T-helper 1 cell treated with Interleukin-12 subunit alpha and Interleukin-12 subunit beta and Interleukin-4 antibody, amounts not matched to agents 30 μg/mL and 1 μg/mL, for 36 hours (primary cell): ENCODE measurements at regions not wholly inside any gene's neighbourhood (a gene's known extent, or its start where the extent isn't known, plus 50 kb on each side); places are given as distances from the start of the nearest gene placed in this dataset.
"Not testable (repeated sequence)": the region's sequence is repeated elsewhere in the genome, so short reads cannot be mapped to it uniquely, and the experiment has no call there.

Experiments used
- H3K27ac Mint-ChIP-seq: one replicate; pipeline ENCODE4 v1.8.0; 2021; ENCODE audit warnings: mild to moderate bottlenecking, mixed read lengths
- H3K27me3 Mint-ChIP-seq: one replicate; pipeline ENCODE4 v1.8.0; 2021; ENCODE audit warnings: low read depth, mixed read lengths
- H3K36me3 Mint-ChIP-seq: one replicate; pipeline ENCODE4 v1.8.0; 2021; ENCODE audit warnings: low read depth, mixed read lengths
- H3K4me1 Mint-ChIP-seq: one replicate; pipeline ENCODE4 v1.8.0; 2021; ENCODE audit warnings: low read depth, mixed read lengths
- H3K4me3 Mint-ChIP-seq: one replicate; pipeline ENCODE4 v1.8.0; 2021; ENCODE audit warnings: mild to moderate bottlenecking, moderate library complexity, mixed read lengths
- H3K9me3 Mint-ChIP-seq: one replicate; pipeline ENCODE4 v1.8.0; 2021; ENCODE audit warnings: mixed read lengths

GRCh38 chr22:47422736-47423135 lies 660.3 kb downstream of the TBC1D22A start:
- Mint-ChIP-seq H3K4me1 (no peaks in the 10 kb centered on the region), H3K36me3 (no peaks in the 10 kb centered on the region), H3K4me3 (no peak overlapping the region), H3K9me3 (no peaks in the 10 kb centered on the region), H3K27ac (no peak overlapping the region), H3K27me3 (no peaks in the 10 kb centered on the region)

- Mint-ChIP-seq H3K4me1 (no peaks in the 10 kb centered on the region), H3K9me3 (no peaks in the 10 kb centered on the region), H3K36me3 (no peaks in the 10 kb centered on the region), H3K27me3 (no peaks in the 10 kb centered on the region), H3K27ac (no peak overlapping the region), H3K4me3 (no peak overlapping the region)
Measured at GRCh38 chr22:47421846-47422245, 659.4 kb downstream of the TBC1D22A start.

- H3K9me3 Mint-ChIP-seq, result no peaks in the 10 kb centered on the region
- no peak overlapping the region for H3K27ac Mint-ChIP-seq
- no peaks in the 10 kb centered on the region for H3K4me1 Mint-ChIP-seq
- no peaks in the 10 kb centered on the region for H3K36me3 Mint-ChIP-seq
- no peaks in the 10 kb centered on the region for H3K27me3 Mint-ChIP-seq
- H3K4me3 Mint-ChIP-seq, result no peak overlapping the region
Measured at GRCh38 chr22:47420211-47420610, 657.8 kb downstream of the TBC1D22A start.

- Mint-ChIP-seq H3K4me3 (no peak overlapping the region), H3K27ac (no peak overlapping the region), H3K27me3 (no peaks in the 10 kb centered on the region), H3K4me1 (no peaks in the 10 kb centered on the region), H3K9me3 (no peaks in the 10 kb centered on the region), H3K36me3 (no peaks in the 10 kb centered on the region)
Measured at GRCh38 chr22:47419239-47419638, 656.8 kb downstream of the TBC1D22A start.

GRCh38 chr22:47417699-47418098 lies 655.2 kb downstream of the TBC1D22A start:
- H3K4me1 Mint-ChIP-seq, result no peaks in the 10 kb centered on the region
- no peaks in the 10 kb centered on the region for H3K9me3 Mint-ChIP-seq
- peaks cover 4% of the 10 kb centered on the region for H3K27me3 Mint-ChIP-seq
- H3K36me3 Mint-ChIP-seq, result no peaks in the 10 kb centered on the region
- H3K27ac Mint-ChIP-seq, result no peak overlapping the region
- no peak overlapping the region for H3K4me3 Mint-ChIP-seq

- peaks cover 4% of the 10 kb centered on the region for H3K27me3 Mint-ChIP-seq
- no peak overlapping the region for H3K4me3 Mint-ChIP-seq
- H3K9me3 Mint-ChIP-seq, result no peaks in the 10 kb centered on the region
- no peaks in the 10 kb centered on the region for H3K36me3 Mint-ChIP-seq
- H3K4me1 Mint-ChIP-seq, result no peaks in the 10 kb centered on the region
- H3K27ac Mint-ChIP-seq, result no peak overlapping the region
Measured at GRCh38 chr22:47411006-47411405, 648.6 kb downstream of the TBC1D22A start.

- Mint-ChIP-seq H3K27ac (no peak overlapping the region), H3K36me3 (no peaks in the 10 kb centered on the region), H3K9me3 (no peaks in the 10 kb centered on the region), H3K4me3 (no peak overlapping the region), H3K4me1 (no peaks in the 10 kb centered on the region), H3K27me3 (peaks cover 4% of the 10 kb centered on the region)
Measured at GRCh38 chr22:47409539-47410275, 647.3 kb downstream of the TBC1D22A start.

GRCh38 chr22:47408409-47408808 lies 646.0 kb downstream of the TBC1D22A start:
- Mint-ChIP-seq H3K27ac (no peak overlapping the region), H3K4me1 (no peaks in the 10 kb centered on the region), H3K27me3 (peaks cover under 1% of the 10 kb centered on the region), H3K36me3 (no peaks in the 10 kb centered on the region), H3K4me3 (no peak overlapping the region), H3K9me3 (no peaks in the 10 kb centered on the region)

- H3K4me1 Mint-ChIP-seq, result no peaks in the 10 kb centered on the region
- H3K36me3 Mint-ChIP-seq, result no peaks in the 10 kb centered on the region
- no peaks in the 10 kb centered on the region for H3K27me3 Mint-ChIP-seq
- no peak overlapping the region for H3K27ac Mint-ChIP-seq
- H3K9me3 Mint-ChIP-seq, result no peaks in the 10 kb centered on the region
- no peak overlapping the region for H3K4me3 Mint-ChIP-seq
Measured at GRCh38 chr22:47407461-47408025, 645.1 kb downstream of the TBC1D22A start.

GRCh38 chr22:47406896-47407295 lies 644.4 kb downstream of the TBC1D22A start:
- no peaks in the 10 kb centered on the region for H3K36me3 Mint-ChIP-seq

GRCh38 chr22:47406180-47406834 lies 643.9 kb downstream of the TBC1D22A start:
- Mint-ChIP-seq H3K27ac (no peak overlapping the region), H3K4me1 (no peaks in the 10 kb centered on the region), H3K9me3 (no peaks in the 10 kb centered on the region), H3K36me3 (no peaks in the 10 kb centered on the region), H3K27me3 (no peaks in the 10 kb centered on the region), H3K4me3 (no peak overlapping the region)

More at GRCh38 chr22:47406896-47407295, 644.4 kb downstream of the TBC1D22A start:
- Mint-ChIP-seq H3K27me3 (no peaks in the 10 kb centered on the region), H3K27ac (no peak overlapping the region), H3K4me3 (no peak overlapping the region), H3K4me1 (no peaks in the 10 kb centered on the region), H3K9me3 (no peaks in the 10 kb centered on the region)

- not testable (repeated sequence) for H3K9me3 Mint-ChIP-seq, H3K4me3 Mint-ChIP-seq, H3K4me1 Mint-ChIP-seq, H3K27me3 Mint-ChIP-seq, H3K27ac Mint-ChIP-seq, H3K36me3 Mint-ChIP-seq
Measured at GRCh38 chr22:47405222-47405621, 642.8 kb downstream of the TBC1D22A start.

GRCh38 chr22:47402876-47403525 lies 640.6 kb downstream of the TBC1D22A start:
- H3K4me3 Mint-ChIP-seq, result no peak overlapping the region
- H3K4me1 Mint-ChIP-seq, result no peaks in the 10 kb centered on the region
- no peaks in the 10 kb centered on the region for H3K9me3 Mint-ChIP-seq
- H3K36me3 Mint-ChIP-seq, result no peaks in the 10 kb centered on the region
- no peaks in the 10 kb centered on the region for H3K27me3 Mint-ChIP-seq
- H3K27ac Mint-ChIP-seq, result no peak overlapping the region

GRCh38 chr22:47401976-47402770 lies 639.7 kb downstream of the TBC1D22A start:
- H3K4me3 Mint-ChIP-seq, result no peak overlapping the region
- no peak overlapping the region for H3K27ac Mint-ChIP-seq
- H3K4me1 Mint-ChIP-seq, result no peaks in the 10 kb centered on the region
- no peaks in the 10 kb centered on the region for H3K27me3 Mint-ChIP-seq
- no peaks in the 10 kb centered on the region for H3K36me3 Mint-ChIP-seq
- no peaks in the 10 kb centered on the region for H3K9me3 Mint-ChIP-seq
